Activated T-cell treated with anti-CD3 and anti-CD28 coated beads, Interleukin-2, amount 50 U/mL, for 72 hours (primary cell): ENCODE measurements at regions not wholly inside any gene's neighbourhood (a gene's known extent, or its start where the extent isn't known, plus 50 kb on each side); places are given as distances from the start of the nearest gene placed in this dataset.
A peak's percentile ranks its signal among the peaks of the same experiment; 100 is the strongest.

ENCODE experiments used
- ATAC-seq, 2 donors: fragments of 150-1000 bp; cut with Tn5 transposase; replicated peaks in 1 of 2; 2 replicates each; pipeline ENCODE4 v1.10.0; 2021; ENCODE audit warnings: moderate library complexity in 2 of 2, mild to moderate bottlenecking in 1 of 2
- DNase-seq, 2 donors: peaks; one replicate each; pipeline ENCODE4 v3.0.0; 2021 to 2022; ENCODE audit warnings: mixed read lengths in 1 of 2
- H3K27ac Mint-ChIP-seq: one replicate; pipeline ENCODE4 v1.8.0; 2022; ENCODE audit warnings: mild to moderate bottlenecking, moderate library complexity, mixed read lengths
- H3K27me3 Mint-ChIP-seq: one replicate; pipeline ENCODE4 v1.8.0; 2022; ENCODE audit warnings: low read depth, mixed read lengths
- H3K36me3 Mint-ChIP-seq, 2 donors: one replicate each; pipeline ENCODE4 v1.8.0; 2022; ENCODE audit warnings: mixed read lengths in 2 of 2, mild to moderate bottlenecking in 1 of 2; ENCODE audit not compliant: insufficient read depth in 2 of 2
- H3K4me1 Mint-ChIP-seq: one replicate; pipeline ENCODE4 v1.8.0; 2022; ENCODE audit warnings: low read depth, mixed read lengths
- H3K4me3 Mint-ChIP-seq, 2 donors: one replicate each; pipeline ENCODE4 v1.8.0; 2022; ENCODE audit warnings: mild to moderate bottlenecking in 2 of 2, mixed read lengths in 2 of 2, moderate library complexity in 2 of 2
- H3K9me3 Mint-ChIP-seq, 2 donors: one replicate each; pipeline ENCODE4 v1.8.0; 2022; ENCODE audit warnings: mixed read lengths in 2 of 2

DNA sequence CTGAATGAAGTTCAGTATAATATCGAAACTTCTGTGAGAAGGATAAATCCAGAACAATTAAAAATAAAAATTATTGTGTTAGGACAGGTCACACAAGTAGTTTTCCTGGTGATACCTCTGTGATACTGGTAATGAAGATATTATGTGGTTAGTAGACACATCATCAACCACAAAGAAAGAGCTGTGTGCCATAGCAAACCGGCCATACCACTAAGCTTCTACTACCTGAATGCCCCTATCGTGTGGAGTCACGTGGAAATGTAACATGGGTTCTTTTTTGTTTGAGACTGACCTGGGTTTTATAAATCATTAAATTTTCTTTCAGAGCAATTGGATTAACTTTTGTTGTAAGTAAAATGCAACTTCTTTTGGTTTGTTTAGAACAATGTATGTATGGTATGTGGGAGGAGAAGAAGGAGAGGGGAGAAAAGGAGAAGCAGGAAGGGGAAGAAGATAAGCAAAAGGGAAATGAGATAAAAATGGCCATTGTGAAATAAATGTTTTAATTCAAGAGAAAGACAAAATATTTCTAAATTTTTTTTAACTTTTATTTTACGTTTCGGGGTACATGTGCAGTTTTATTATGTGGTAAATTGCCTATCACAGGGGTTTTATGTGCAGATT is 58.2 kb upstream of the LRRC8B start:
- Mint-ChIP-seq H3K36me3 (no peaks in the 10 kb centered on the region), H3K9me3 (no peaks in the 10 kb centered on the region), H3K27ac (peak overlapping the region; percentile 30), H3K27me3 (peaks cover 74% of the 10 kb centered on the region), H3K4me1 (peaks cover 35% of the 10 kb centered on the region), H3K4me3 (no peak overlapping the region)
- no peak for DNase-seq
- ATAC-seq = no peak

DNA sequence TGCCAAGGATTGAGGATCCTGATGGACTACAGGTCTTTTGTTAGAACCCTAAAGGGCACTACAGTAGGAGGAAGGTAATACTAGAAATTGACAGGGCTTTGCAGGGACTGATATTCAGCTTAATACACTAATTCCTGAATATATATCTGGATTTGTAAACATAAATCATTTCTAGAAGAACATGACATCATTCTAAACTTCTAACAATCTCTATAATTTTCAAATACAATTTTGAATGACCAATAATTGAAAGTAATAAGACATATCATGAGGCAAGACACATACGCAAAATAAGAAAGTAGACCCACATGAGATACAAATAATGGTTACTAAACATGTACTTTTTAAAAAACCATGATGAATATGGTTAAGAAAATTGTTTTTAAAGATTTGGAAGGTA is 52.4 kb upstream of the LRRC8B start:
- H3K36me3 Mint-ChIP-seq = peaks cover 9 to 11% of the 10 kb centered on the region in 2 donors
- H3K4me3 Mint-ChIP-seq = no peak overlapping the region
- no peak for ATAC-seq
- peaks cover 4% of the 10 kb centered on the region for H3K4me1 Mint-ChIP-seq
- H3K9me3 Mint-ChIP-seq = peaks cover 9 to 12% of the 10 kb centered on the region in 2 donors
- no peak for DNase-seq
- peaks cover 39% of the 10 kb centered on the region for H3K27me3 Mint-ChIP-seq
- no peak overlapping the region for H3K27ac Mint-ChIP-seq

DNA sequence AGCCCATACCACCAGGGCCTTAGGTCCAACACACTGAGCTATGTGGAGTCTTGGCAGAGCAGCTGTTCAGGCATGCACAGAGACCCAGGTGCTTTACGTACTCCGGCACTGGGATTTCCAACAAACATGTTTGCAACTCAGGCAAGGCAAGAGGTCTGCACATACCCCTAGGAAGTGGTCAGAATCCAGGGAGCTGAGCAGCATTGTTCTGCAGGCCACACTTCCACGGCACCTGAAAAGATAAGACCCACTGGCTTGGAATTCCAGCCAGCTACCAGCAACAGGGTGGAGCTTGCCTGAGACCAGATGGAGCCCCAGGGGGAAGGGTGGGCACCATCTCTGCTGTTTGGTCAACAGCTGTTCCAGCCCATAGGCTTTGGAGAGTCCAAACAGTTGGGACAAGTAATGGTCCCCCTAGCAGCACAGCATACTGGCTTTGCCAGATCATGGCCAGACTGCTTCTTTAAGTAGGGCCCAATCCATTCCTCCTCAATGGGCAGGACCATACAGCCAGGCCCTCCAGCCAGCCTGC is 51.7 kb upstream of the LRRC8B start:
- no peak for ATAC-seq
- peaks cover 37% of the 10 kb centered on the region for H3K27me3 Mint-ChIP-seq

More for the DNA sequence above, 51.7 kb upstream of the LRRC8B start:
- Mint-ChIP-seq H3K27ac (no peak overlapping the region), H3K4me3 (no peak overlapping the region), H3K36me3 (peaks cover 9 to 11% of the 10 kb centered on the region in 2 donors), H3K4me1 (peaks cover 4% of the 10 kb centered on the region), H3K9me3 (peaks cover 9 to 12% of the 10 kb centered on the region in 2 donors)
- DNase-seq = no peak
